T-cell (primary cell): ENCODE measurements at regions not wholly inside any gene's neighbourhood (a gene's known extent, or its start where the extent isn't known, plus 50 kb on each side); places are given as distances from the start of the nearest gene placed in this dataset.

Source experiments
- ATAC-seq, 4 experiments: fragments of 200-7000 bp in 3 of 4; fragments of 150-1000 bp in 1 of 4; cut with Tn5 transposase; replicated peaks in 1 of 4; 1 replicate in 3 of 4; 2 replicates in 1 of 4; pipeline ENCODE4 v1.10.0; 2021; ENCODE audit warnings: moderate library complexity in 3 of 4, mild to moderate bottlenecking in 2 of 4, moderate number of reproducible peaks in 1 of 4
- CTCF ChIA-PET, 2 donors: fragments of 300-600 bp; sonication (Branson Sonifier 250); formaldehyde crosslinking; loops; one replicate each; lab custom pipeline; 2022; ENCODE audit warnings: antibody characterized with exemption in 2 of 2; lab: Charles Lee
- POLR2A ChIA-PET, 2 donors: fragments of 300-600 bp; sonication (Branson Sonifier 250); formaldehyde crosslinking; loops; one replicate each; lab custom pipeline; 2022; ENCODE audit warnings: antibody characterized with exemption in 2 of 2; lab: Charles Lee
- DNase-seq, 35 experiments: peaks; one replicate each; pipeline versions ENCODE4 v3.0.0 to v3.0.0-alpha.2; 2013 to 2023
- H3K27ac ChIP-seq: one replicate; pipeline ENCODE4 v1.5.1; 2013; ENCODE audit warnings: low read length
- H3K27me3 ChIP-seq, 2 experiments: replicated peaks in 1 of 2; 1 replicate in 1 of 2; 2 replicates in 1 of 2; pipeline versions ENCODE4 v1.6.1 to v1.7.0; 2013; ENCODE audit warnings: low read length in 1 of 2, mixed read lengths in 1 of 2; ENCODE audit not compliant: control insufficient read depth in 2 of 2, insufficient read depth in 2 of 2; ENCODE audit errors: extremely low read depth in 1 of 2
- H3K36me3 ChIP-seq, 2 donors: 1 replicate in 1 of 2; 2 replicates in 1 of 2; pipeline versions ENCODE4 v1.6.1 to v1.7.0; 2013; ENCODE audit warnings: low read length in 1 of 2; ENCODE audit not compliant: control insufficient read depth in 2 of 2, insufficient read depth in 1 of 2; ENCODE audit errors: extremely low read depth in 1 of 2
- H3K4me1 ChIP-seq, 2 experiments: 1 replicate in 1 of 2; 2 replicates in 1 of 2; pipeline versions ENCODE4 v1.6.1 to v1.7.0; 2013; ENCODE audit warnings: low read length in 2 of 2, mixed read lengths in 1 of 2; ENCODE audit not compliant: insufficient read depth in 2 of 2, control insufficient read depth in 1 of 2; ENCODE audit errors: extremely low read depth in 1 of 2
- H3K4me3 ChIP-seq, 2 donors: 1 replicate in 1 of 2; 2 replicates in 1 of 2; pipeline versions ENCODE4 v1.5.1 to v1.7.0; 2013; ENCODE audit warnings: mild to moderate bottlenecking in 2 of 2, low read length in 1 of 2, moderate library complexity in 1 of 2; ENCODE audit not compliant: control insufficient read depth in 1 of 2; ENCODE audit errors: extremely low read depth in 1 of 2
- H3K9me3 ChIP-seq: 2 replicates; pipeline ENCODE4 v1.7.0; 2013
- H3K27ac Mint-ChIP-seq, 2 donors: one replicate each; pipeline ENCODE4 v1.8.0; 2020 to 2021; ENCODE audit warnings: mild to moderate bottlenecking in 2 of 2, mixed read lengths in 2 of 2
- H3K27me3 Mint-ChIP-seq, 2 donors: one replicate each; pipeline ENCODE4 v1.8.0; 2021 to 2022; ENCODE audit warnings: mixed read lengths in 2 of 2
- H3K36me3 Mint-ChIP-seq: one replicate; pipeline ENCODE4 v1.8.0; 2021; ENCODE audit warnings: mixed read lengths
- H3K4me1 Mint-ChIP-seq, 3 donors: one replicate each; pipeline ENCODE4 v1.8.0; 2020 to 2022; ENCODE audit warnings: mixed read lengths in 3 of 3, mild to moderate bottlenecking in 1 of 3
- H3K4me3 Mint-ChIP-seq, 3 donors: one replicate each; pipeline ENCODE4 v1.8.0; 2020 to 2022; ENCODE audit warnings: mild to moderate bottlenecking in 3 of 3, mixed read lengths in 3 of 3, moderate library complexity in 3 of 3
- H3K9me3 Mint-ChIP-seq, 3 donors: one replicate each; pipeline ENCODE4 v1.8.0; 2020 to 2022; ENCODE audit warnings: mixed read lengths in 3 of 3
- WGBS: methylation state at CpG from one replicate; pipeline ENCODE4 v1.1.5; 2013; ENCODE audit warnings: missing lambda C conversion rate; ENCODE audit not compliant: insufficient coverage; 5-methylcytosine and 5-hydroxymethylcytosine counted together

DNA sequence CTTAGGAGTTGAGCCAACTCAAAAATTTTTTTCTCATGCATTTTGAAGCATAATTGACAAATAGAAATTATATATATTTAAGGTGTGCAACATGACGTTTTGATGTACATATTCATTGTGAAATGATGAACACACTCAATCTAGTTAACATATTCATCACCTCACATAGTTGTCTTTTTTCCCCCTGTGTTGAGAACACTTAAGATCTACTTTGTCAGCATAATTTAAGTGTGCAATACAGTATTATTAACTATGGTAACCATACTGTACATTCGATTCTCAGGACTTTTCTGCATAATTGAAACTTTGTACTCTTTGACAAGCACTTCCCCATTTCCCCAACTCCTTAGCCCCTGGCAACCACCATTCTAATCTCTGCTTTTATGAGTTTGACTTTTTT, 192.2 kb upstream of the ZKSCAN2 start:
- no peaks in the 10 kb centered on the region for H3K9me3 ChIP-seq
- Mint-ChIP-seq H3K27ac (no peak overlapping the region), H3K4me1 (no peaks in the 10 kb centered on the region), H3K27me3 (peaks cover 7 to 17% of the 10 kb centered on the region in 2 donors), H3K9me3 (peaks cover 8 to 17% (median 13%) of the 10 kb centered on the region in 3 donors), H3K4me3 (no peak overlapping the region), H3K36me3 (no peaks in the 10 kb centered on the region)
- no peak overlapping the region for H3K27ac ChIP-seq
- no CpG with 5 or more reads among the region's 2 CpGs for WGBS
- H3K27me3 ChIP-seq: no peaks in the 10 kb centered on the region
- ChIA-PET CTCF (no interaction called here), POLR2A (no interaction called here)
- no peak for DNase-seq
- no peaks in the 10 kb centered on the region for H3K36me3 ChIP-seq
- no peak for ATAC-seq
- H3K4me3 ChIP-seq: no peak overlapping the region
- H3K4me1 ChIP-seq: no peaks in the 10 kb centered on the region

DNA sequence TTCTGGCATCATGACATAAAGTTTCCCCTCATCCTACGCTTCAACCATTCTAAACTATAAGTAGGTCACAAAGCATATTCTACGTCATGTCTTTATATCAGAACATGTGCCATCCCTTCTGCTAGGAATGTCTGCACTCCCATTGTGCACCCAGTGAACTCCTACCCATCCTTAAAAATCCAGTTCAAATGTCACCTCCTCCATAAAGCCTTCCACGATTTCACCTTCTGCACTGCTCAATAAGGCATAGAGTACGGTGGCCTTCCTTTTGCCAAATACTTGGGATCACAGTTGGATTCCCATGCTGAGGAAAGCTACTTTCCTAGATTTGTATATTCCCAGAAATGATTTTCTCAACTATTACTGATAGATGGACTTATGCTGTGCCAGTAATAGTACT, 186.3 kb upstream of the ZKSCAN2 start:
- no peak for DNase-seq
- Mint-ChIP-seq H3K4me1 (no peaks in the 10 kb centered on the region), H3K27me3 (peaks cover 33 to 39% of the 10 kb centered on the region in 2 donors), H3K36me3 (no peaks in the 10 kb centered on the region), H3K9me3 (peaks cover 8 to 14% (median 13%) of the 10 kb centered on the region in 3 donors), H3K4me3 (no peak overlapping the region), H3K27ac (no peak overlapping the region)
- POLR2A ChIA-PET: no interaction called here
- Histone ChIP-seq H3K36me3 (no peaks in the 10 kb centered on the region), H3K4me1 (no peaks in the 10 kb centered on the region), H3K4me3 (no peak overlapping the region), H3K27ac (no peak overlapping the region), H3K9me3 (no peaks in the 10 kb centered on the region), H3K27me3 (peaks cover 0 to 7% of the 10 kb centered on the region in 2 experiments)
- WGBS: 53% methylated on average over 3 of the region's 4 CpGs
- CTCF ChIA-PET: no interaction called here
- no peak for ATAC-seq

DNA sequence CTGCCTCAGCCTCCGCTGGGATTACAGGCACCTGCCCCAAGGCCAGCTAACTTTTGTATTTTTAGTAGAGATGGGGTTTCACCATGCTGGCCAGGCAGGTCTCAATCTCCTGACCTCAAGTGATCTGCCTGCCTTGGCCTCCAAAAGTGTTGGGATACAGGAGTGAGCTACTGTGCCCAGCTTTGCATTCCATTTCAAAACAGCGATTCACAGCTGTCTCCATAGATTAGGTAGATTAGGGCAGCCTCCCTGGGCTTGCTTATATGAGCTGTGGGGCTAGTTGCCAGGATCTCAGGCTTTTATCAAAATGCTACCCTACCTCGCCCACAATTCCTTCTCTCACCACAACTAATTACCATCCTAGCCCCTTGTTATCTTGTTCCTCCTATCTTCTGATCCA, 176.4 kb upstream of the ZKSCAN2 start:
- DNase-seq (no peak), ATAC-seq (no peak)
- no peak overlapping the region for H3K4me3 ChIP-seq
- H3K27me3 Mint-ChIP-seq: peaks cover 0 to 7% of the 10 kb centered on the region in 2 donors
- no peaks in the 10 kb centered on the region for H3K9me3 ChIP-seq
- H3K4me3 Mint-ChIP-seq: no peak overlapping the region
- WGBS: 83% methylated on average over 2 of the region's 3 CpGs
- H3K36me3 ChIP-seq: no peaks in the 10 kb centered on the region
- H3K36me3 Mint-ChIP-seq: no peaks in the 10 kb centered on the region
- H3K4me1 Mint-ChIP-seq: no peaks in the 10 kb centered on the region
- POLR2A ChIA-PET: no interaction called here
- no peaks in the 10 kb centered on the region for H3K9me3 Mint-ChIP-seq
- H3K27ac Mint-ChIP-seq: no peak overlapping the region
- H3K27me3 ChIP-seq: no peaks in the 10 kb centered on the region
- CTCF ChIA-PET: no interaction called here
- no peaks in the 10 kb centered on the region for H3K4me1 ChIP-seq
- no peak overlapping the region for H3K27ac ChIP-seq

DNA sequence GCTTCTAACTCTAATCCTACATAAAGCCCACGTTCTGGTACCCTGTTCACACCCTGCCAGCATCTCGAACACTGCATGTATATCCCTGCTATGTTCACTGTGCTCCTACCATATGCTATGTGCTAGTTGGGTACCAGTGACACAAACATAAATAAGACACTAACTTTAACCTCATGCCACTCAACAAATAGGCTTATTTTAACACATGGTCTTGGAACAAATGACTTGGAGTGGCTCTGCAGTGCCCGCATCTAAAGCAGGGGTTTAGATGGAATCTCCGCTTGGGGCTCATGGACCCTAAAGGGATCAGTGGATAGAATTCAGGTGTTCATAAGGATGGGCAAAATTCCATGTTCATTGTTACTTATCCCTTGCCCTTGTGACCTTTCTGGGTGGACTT, 175.7 kb upstream of the ZKSCAN2 start:
- H3K9me3 Mint-ChIP-seq: peaks cover 0 to 3% (median 3%) of the 10 kb centered on the region in 3 donors
- no peak for ATAC-seq
- POLR2A ChIA-PET: no interaction called here

DNA sequence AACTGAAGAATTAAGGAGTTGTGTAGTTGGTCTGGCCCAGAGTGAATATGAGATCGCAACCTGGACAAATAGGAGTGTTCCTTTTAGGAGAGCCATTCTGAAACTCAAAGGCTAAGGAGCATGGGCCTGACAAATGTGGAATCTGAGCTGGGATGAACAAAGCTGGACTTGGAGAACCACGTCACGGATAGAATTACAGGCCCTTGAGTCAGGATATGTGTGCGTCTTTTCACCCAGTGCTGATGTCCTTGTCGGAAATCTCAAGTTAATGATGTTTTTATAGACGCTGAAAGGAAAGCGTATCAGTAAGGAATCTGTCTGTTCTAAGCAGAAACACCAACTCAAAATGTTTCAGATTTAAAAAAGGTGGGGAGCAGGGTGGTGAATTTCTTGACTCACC, 173.8 kb upstream of the ZKSCAN2 start:
- Histone ChIP-seq H3K36me3 (no peaks in the 10 kb centered on the region), H3K27me3 (no peaks in the 10 kb centered on the region), H3K4me1 (no peaks in the 10 kb centered on the region), H3K9me3 (no peaks in the 10 kb centered on the region), H3K4me3 (no peak overlapping the region), H3K27ac (no peak overlapping the region)
- Mint-ChIP-seq H3K4me3 (no peak overlapping the region), H3K27ac (no peak overlapping the region), H3K9me3 (peaks cover 0 to 7% (median 5%) of the 10 kb centered on the region in 3 donors), H3K27me3 (peaks cover 0 to 5% of the 10 kb centered on the region in 2 donors), H3K4me1 (no peaks in the 10 kb centered on the region), H3K36me3 (no peaks in the 10 kb centered on the region)
- ATAC-seq: no peak
- no peak for DNase-seq
- WGBS: 91% methylated on average over 3 of the region's 7 CpGs
- ChIA-PET POLR2A (no interaction called here), CTCF (no interaction called here)

More for the DNA sequence above, 175.7 kb upstream of the ZKSCAN2 start:
- Mint-ChIP-seq H3K4me3 (no peak overlapping the region), H3K36me3 (no peaks in the 10 kb centered on the region), H3K27me3 (peaks cover 0 to 3% of the 10 kb centered on the region in 2 donors), H3K4me1 (no peaks in the 10 kb centered on the region), H3K27ac (no peak overlapping the region)
- Histone ChIP-seq H3K36me3 (no peaks in the 10 kb centered on the region), H3K27me3 (no peaks in the 10 kb centered on the region), H3K4me3 (no peak overlapping the region), H3K9me3 (no peaks in the 10 kb centered on the region), H3K27ac (no peak overlapping the region), H3K4me1 (no peaks in the 10 kb centered on the region)
- WGBS: 26% methylated on average over 2 of the region's 4 CpGs
- CTCF ChIA-PET: no interaction called here
- no peak for DNase-seq

DNA sequence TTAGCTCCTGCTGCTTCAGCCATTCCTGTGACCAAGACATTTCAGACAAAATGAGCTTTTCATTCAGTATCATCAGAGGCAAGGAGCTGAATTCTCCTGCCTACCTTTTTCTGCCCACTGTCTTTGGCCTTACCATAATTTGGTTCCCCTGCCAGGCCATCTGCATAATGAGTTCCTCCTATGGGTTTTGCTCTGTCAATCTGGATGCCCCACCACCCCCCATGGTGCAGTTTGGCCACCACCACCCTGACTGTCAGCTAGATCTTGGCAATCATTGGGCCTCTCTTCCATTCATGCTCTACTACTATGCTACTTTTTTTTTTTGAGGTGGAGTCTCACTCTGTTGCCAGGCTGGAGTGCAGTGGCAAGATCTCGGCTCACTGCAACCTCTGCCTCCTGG, 169.2 kb upstream of the ZKSCAN2 start:
- H3K4me1 ChIP-seq: no peaks in the 10 kb centered on the region
- H3K36me3 ChIP-seq: no peaks in the 10 kb centered on the region
- H3K9me3 ChIP-seq: no peaks in the 10 kb centered on the region
- peaks cover 0 to 7% (median 5%) of the 10 kb centered on the region in 3 donors for H3K9me3 Mint-ChIP-seq
- ChIA-PET CTCF (no interaction called here), POLR2A (no interaction called here)
- H3K4me3 ChIP-seq: no peak overlapping the region
- H3K4me1 Mint-ChIP-seq: no peaks in the 10 kb centered on the region
- H3K36me3 Mint-ChIP-seq: no peaks in the 10 kb centered on the region
- no CpG with 5 or more reads among the region's 1 CpG for WGBS
- H3K27ac ChIP-seq: no peak overlapping the region
- ATAC-seq (no peak), DNase-seq (no peak)
- peaks cover 10 to 11% of the 10 kb centered on the region in 2 donors for H3K27me3 Mint-ChIP-seq
- H3K4me3 Mint-ChIP-seq: no peak overlapping the region
- no peaks in the 10 kb centered on the region for H3K27me3 ChIP-seq
- H3K27ac Mint-ChIP-seq: no peak overlapping the region

DNA sequence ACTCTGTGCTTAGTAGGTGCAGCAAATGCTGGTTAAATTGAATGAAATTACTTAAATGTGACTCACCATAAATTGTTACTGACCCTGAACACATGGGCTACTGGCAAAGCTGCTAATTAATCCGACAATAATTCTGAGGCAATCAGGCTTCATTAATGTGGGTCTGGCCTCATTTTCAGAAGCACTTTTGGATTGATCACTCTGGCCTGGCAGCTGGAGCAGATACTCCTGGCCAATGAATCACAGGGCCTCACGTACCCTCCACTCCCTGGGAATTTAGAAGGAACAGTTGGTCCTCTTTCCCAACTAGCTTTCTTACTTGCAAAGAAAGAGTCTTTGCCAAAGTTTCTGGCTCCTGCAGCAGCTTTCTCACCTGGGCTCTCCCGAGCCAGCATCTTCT, 162.0 kb upstream of the ZKSCAN2 start:
- H3K27ac Mint-ChIP-seq: no peak overlapping the region
- Histone ChIP-seq H3K4me1 (no peaks in the 10 kb centered on the region), H3K9me3 (no peaks in the 10 kb centered on the region), H3K27me3 (peaks cover 0 to 3% of the 10 kb centered on the region in 2 experiments), H3K27ac (no peak overlapping the region), H3K36me3 (no peaks in the 10 kb centered on the region), H3K4me3 (no peak overlapping the region)
- ATAC-seq: no peak
- peaks cover 12 to 13% of the 10 kb centered on the region in 2 donors for H3K27me3 Mint-ChIP-seq
- DNase-seq: no peak
- H3K4me1 Mint-ChIP-seq: no peaks in the 10 kb centered on the region
- 78% methylated on average over 3 of the region's 3 CpGs for WGBS
- H3K36me3 Mint-ChIP-seq: no peaks in the 10 kb centered on the region
- ChIA-PET CTCF (interaction anchor here in 1 of 2 donors (0.6 kb wide), 1 partner anchor 1411 kb away, joined by 3 read pairs; no protein-coding TSS in a partner anchor), POLR2A (no interaction called here)
- H3K9me3 Mint-ChIP-seq: no peaks in the 10 kb centered on the region
- H3K4me3 Mint-ChIP-seq: no peak overlapping the region
